GM21381 (cell line): ENCODE measurements at regions not wholly inside any gene's neighbourhood (a gene's known extent, or its start where the extent isn't known, plus 50 kb on each side); places are given as distances from the start of the nearest gene placed in this dataset.

Source experiments
- ATAC-seq: cut with Tn5 transposase; IDR thresholded peaks from one replicate; pipeline ENCODE4 v1.9.1; 2021; ENCODE audit warnings: mild to moderate bottlenecking, moderate library complexity; ENCODE audit not compliant: unreplicated experiment

GRCh38 chr4:137209240-137209639, 323.1 kb downstream of the PCDH18 start:
- no peak for ATAC-seq

- no peak for ATAC-seq
Measured at GRCh38 chr4:137206781-137207180, 325.5 kb downstream of the PCDH18 start.

GRCh38 chr4:137203601-137204000, 328.7 kb downstream of the PCDH18 start:
- ATAC-seq = no peak

- ATAC-seq = no peak
Measured at GRCh38 chr4:137200322-137200721, 332.0 kb downstream of the PCDH18 start.

GRCh38 chr4:137198791-137199190, 333.5 kb downstream of the PCDH18 start:
- ATAC-seq = no peak

- no peak for ATAC-seq
Measured at GRCh38 chr4:137194670-137195069, 337.6 kb downstream of the PCDH18 start.

- no peak for ATAC-seq
Measured at GRCh38 chr4:137193564-137193963, 338.7 kb downstream of the PCDH18 start.

GRCh38 chr4:137181293-137181899, 350.9 kb downstream of the PCDH18 start:
- no peak for ATAC-seq

- no peak for ATAC-seq
Measured at GRCh38 chr4:137180349-137180748, 351.9 kb downstream of the PCDH18 start.

- no peak for ATAC-seq
Measured at GRCh38 chr4:137156807-137157206, 375.5 kb downstream of the PCDH18 start.

- no peak for ATAC-seq
Measured at GRCh38 chr4:137156054-137156453, 376.2 kb downstream of the PCDH18 start.

GRCh38 chr4:137131201-137131600, 401.1 kb downstream of the PCDH18 start:
- ATAC-seq = no peak

GRCh38 chr4:137129845-137130244, 402.4 kb downstream of the PCDH18 start:
- no peak for ATAC-seq

GRCh38 chr4:137129441-137129840, 402.9 kb downstream of the PCDH18 start:
- ATAC-seq = no peak

- ATAC-seq = no peak
Measured at GRCh38 chr4:137125011-137125410, 407.3 kb downstream of the PCDH18 start.

- ATAC-seq = peak; percentile 75
Measured at GRCh38 chr4:137124278-137124932, 407.9 kb downstream of the PCDH18 start.

- ATAC-seq = no peak
Measured at GRCh38 chr4:137122876-137123275, 409.4 kb downstream of the PCDH18 start.

GRCh38 chr4:137116144-137116543, 416.1 kb downstream of the PCDH18 start:
- ATAC-seq = no peak

- no peak for ATAC-seq
Measured at GRCh38 chr4:137106733-137107132, 425.6 kb downstream of the PCDH18 start.

- ATAC-seq = no peak
Measured at GRCh38 chr4:137106287-137106686, 426.0 kb downstream of the PCDH18 start.

GRCh38 chr4:137090951-137091350, 441.3 kb downstream of the PCDH18 start:
- no peak for ATAC-seq

- no peak for ATAC-seq
Measured at GRCh38 chr4:137083571-137084135, 448.6 kb downstream of the PCDH18 start.
